Prostate gland (tissue), 2 donors: ENCODE measurements at regions not wholly inside any gene's neighbourhood (a gene's known extent, or its start where the extent isn't known, plus 50 kb on each side); places are given as distances from the start of the nearest gene placed in this dataset.

Experiments used
- CTCF ChIP-seq, 4 experiments: fragments of 200-600 bp in 2 of 4; fragments of 450-650 bp in 2 of 4; sonication (generic) in 2 of 4; IDR thresholded peaks; 1 replicate in 3 of 4; 2 replicates in 1 of 4; pipeline ENCODE4 v1.5.1; 2016 to 2019; ENCODE audit warnings: antibody characterized with exemption in 4 of 4, mild to moderate bottlenecking in 2 of 4, moderate library complexity in 2 of 4
- POLR2A ChIP-seq: fragments of 450-650 bp; IDR thresholded peaks from one replicate; pipeline ENCODE4 v1.6.1; 2016; ENCODE audit warnings: antibody characterized with exemption, mild to moderate bottlenecking

- TF ChIP-seq POLR2A (no peak), CTCF (IDR thresholded peaks at IDR 0.05) (no peak)
These were observed 2049.5 kb upstream of the PRR20A start for GRCh38 chr13:55091172-55091571.
